Neutrophil (primary cell): ENCODE measurements at regions not wholly inside any gene's neighbourhood (a gene's known extent, or its start where the extent isn't known, plus 50 kb on each side); places are given as distances from the start of the nearest gene placed in this dataset.

Experiments used
- H3K27ac ChIP-seq: fragments of 200-600 bp; sonication (generic); 2 replicates; pipeline ENCODE4 v1.5.1; 2016; ENCODE audit warnings: mild to moderate bottlenecking, moderate library complexity
- H3K27me3 ChIP-seq: fragments of 200-600 bp; sonication (generic); 2 replicates; pipeline ENCODE4 v1.6.0; 2016; ENCODE audit warnings: mild to moderate bottlenecking
- H3K36me3 ChIP-seq: fragments of 200-600 bp; sonication (generic); 2 replicates; pipeline ENCODE4 v1.5.1; 2017
- H3K4me1 ChIP-seq, 2 experiments: fragments of 200-600 bp in 1 of 2; sonication (generic) in 1 of 2; 1 replicate in 1 of 2; 2 replicates in 1 of 2; pipeline versions ENCODE4 v1.5.1 to v1.6.1; 2013 to 2016; ENCODE audit warnings: low read depth in 1 of 2, low read length in 1 of 2, mild to moderate bottlenecking in 1 of 2, moderate library complexity in 1 of 2; ENCODE audit not compliant: control insufficient read depth in 1 of 2, insufficient read depth in 1 of 2
- H3K4me3 ChIP-seq, 2 experiments: fragments of 200-600 bp in 1 of 2; sonication (generic) in 1 of 2; 1 replicate in 1 of 2; 2 replicates in 1 of 2; pipeline ENCODE4 v1.5.1; 2013 to 2016; ENCODE audit warnings: low read depth in 1 of 2, low read length in 1 of 2, mild to moderate bottlenecking in 1 of 2, moderate library complexity in 1 of 2
- H3K9me3 ChIP-seq: fragments of 200-600 bp; sonication (generic); 2 replicates; pipeline ENCODE4 v1.5.1; 2016
- CTCF ChIP-seq: fragments of 200-600 bp; sonication (generic); IDR thresholded peaks from 2 replicates; pipeline ENCODE4 v1.5.1; 2016; ENCODE audit warnings: antibody characterized with exemption

- no peak overlapping the region for H3K4me3 ChIP-seq
- no peaks in the 10 kb centered on the region for H3K36me3 ChIP-seq
- TF ChIP-seq CTCF: no peak
- H3K9me3 ChIP-seq: no peaks in the 10 kb centered on the region
- no peaks in the 10 kb centered on the region for H3K27me3 ChIP-seq
- no peaks in the 10 kb centered on the region for H3K4me1 ChIP-seq
- no peak overlapping the region for H3K27ac ChIP-seq
Observed at GRCh38 chr6:21745543-21746337, 152.2 kb downstream of the SOX4 start.

- TF ChIP-seq CTCF: no peak
- Histone ChIP-seq H3K36me3 (no peaks in the 10 kb centered on the region), H3K4me3 (no peak overlapping the region), H3K4me1 (no peaks in the 10 kb centered on the region), H3K27me3 (no peaks in the 10 kb centered on the region), H3K9me3 (no peaks in the 10 kb centered on the region), H3K27ac (no peak overlapping the region)
Observed at GRCh38 chr6:21747441-21747840, 153.9 kb downstream of the SOX4 start.

- H3K4me3 ChIP-seq: no peak overlapping the region
- no peak overlapping the region for H3K27ac ChIP-seq
- no peaks in the 10 kb centered on the region for H3K4me1 ChIP-seq
- no peaks in the 10 kb centered on the region for H3K36me3 ChIP-seq
- no peaks in the 10 kb centered on the region for H3K27me3 ChIP-seq
- no peak for TF ChIP-seq CTCF
- no peaks in the 10 kb centered on the region for H3K9me3 ChIP-seq
Observed at GRCh38 chr6:21748343-21749056, 154.9 kb downstream of the SOX4 start.

- Histone ChIP-seq H3K27me3 (no peaks in the 10 kb centered on the region), H3K9me3 (no peaks in the 10 kb centered on the region), H3K4me1 (no peaks in the 10 kb centered on the region), H3K27ac (no peak overlapping the region), H3K36me3 (no peaks in the 10 kb centered on the region), H3K4me3 (no peak overlapping the region)
- TF ChIP-seq CTCF: no peak
Observed at GRCh38 chr6:21749754-21750153, 156.2 kb downstream of the SOX4 start.

GRCh38 chr6:21750575-21750974 is 157.0 kb downstream of the SOX4 start:
- no peaks in the 10 kb centered on the region for H3K27me3 ChIP-seq
- no peaks in the 10 kb centered on the region for H3K36me3 ChIP-seq
- TF ChIP-seq CTCF: no peak
- H3K9me3 ChIP-seq: no peaks in the 10 kb centered on the region
- H3K4me1 ChIP-seq: no peaks in the 10 kb centered on the region
- no peak overlapping the region for H3K4me3 ChIP-seq
- no peak overlapping the region for H3K27ac ChIP-seq
